Mesothelial cell of epicardium (in vitro differentiated cells): ENCODE measurements at regions not wholly inside any gene's neighbourhood (a gene's known extent, or its start where the extent isn't known, plus 50 kb on each side); places are given as distances from the start of the nearest gene placed in this dataset.

ENCODE experiments used
- DNase-seq, 2 experiments: peaks; one replicate each; pipeline ENCODE4 v3.0.0; 2021; ENCODE audit warnings: low spot score in 2 of 2; ENCODE audit not compliant: unreplicated experiment in 2 of 2
- H3K27ac Mint-ChIP-seq: 2 replicates; pipeline ENCODE4 v1.8.0; 2021; ENCODE audit warnings: mixed read lengths
- H3K27me3 Mint-ChIP-seq: 2 replicates; pipeline ENCODE4 v1.8.0; 2021; ENCODE audit warnings: low read depth, mixed read lengths
- H3K36me3 Mint-ChIP-seq: 2 replicates; pipeline ENCODE4 v1.8.0; 2021; ENCODE audit warnings: mixed read lengths
- H3K4me1 Mint-ChIP-seq: 2 replicates; pipeline ENCODE4 v1.8.0; 2021; ENCODE audit warnings: mixed read lengths
- H3K4me3 Mint-ChIP-seq: 2 replicates; pipeline ENCODE4 v1.8.0; 2021; ENCODE audit warnings: mild to moderate bottlenecking, moderate library complexity, mixed read lengths
- H3K9me3 Mint-ChIP-seq: 2 replicates; pipeline ENCODE4 v1.8.0; 2021; ENCODE audit warnings: mixed read lengths
- TF ChIP-seq, protein P1 (sequence below): fragments of 200-600 bp; sonication (generic); IDR thresholded peaks from one replicate; pipeline ENCODE4 v1.5.0; 2021; ENCODE audit warnings: antibody characterized with exemption; ENCODE audit not compliant: unreplicated experiment

GRCh38 chr5:34484216-34484920 is 171.8 kb upstream of the RAI14 start:
- TF ChIP-seq, protein P1, sequence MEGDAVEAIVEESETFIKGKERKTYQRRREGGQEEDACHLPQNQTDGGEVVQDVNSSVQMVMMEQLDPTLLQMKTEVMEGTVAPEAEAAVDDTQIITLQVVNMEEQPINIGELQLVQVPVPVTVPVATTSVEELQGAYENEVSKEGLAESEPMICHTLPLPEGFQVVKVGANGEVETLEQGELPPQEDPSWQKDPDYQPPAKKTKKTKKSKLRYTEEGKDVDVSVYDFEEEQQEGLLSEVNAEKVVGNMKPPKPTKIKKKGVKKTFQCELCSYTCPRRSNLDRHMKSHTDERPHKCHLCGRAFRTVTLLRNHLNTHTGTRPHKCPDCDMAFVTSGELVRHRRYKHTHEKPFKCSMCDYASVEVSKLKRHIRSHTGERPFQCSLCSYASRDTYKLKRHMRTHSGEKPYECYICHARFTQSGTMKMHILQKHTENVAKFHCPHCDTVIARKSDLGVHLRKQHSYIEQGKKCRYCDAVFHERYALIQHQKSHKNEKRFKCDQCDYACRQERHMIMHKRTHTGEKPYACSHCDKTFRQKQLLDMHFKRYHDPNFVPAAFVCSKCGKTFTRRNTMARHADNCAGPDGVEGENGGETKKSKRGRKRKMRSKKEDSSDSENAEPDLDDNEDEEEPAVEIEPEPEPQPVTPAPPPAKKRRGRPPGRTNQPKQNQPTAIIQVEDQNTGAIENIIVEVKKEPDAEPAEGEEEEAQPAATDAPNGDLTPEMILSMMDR = no peak
- H3K4me1 Mint-ChIP-seq = peaks cover 28% of the 10 kb centered on the region
- H3K27me3 Mint-ChIP-seq = no peaks in the 10 kb centered on the region
- H3K36me3 Mint-ChIP-seq = peaks cover 2% of the 10 kb centered on the region
- DNase-seq = no peak
- H3K4me3 Mint-ChIP-seq = no peak overlapping the region
- H3K9me3 Mint-ChIP-seq = peaks cover 13% of the 10 kb centered on the region
- no peak overlapping the region for H3K27ac Mint-ChIP-seq

DNA sequence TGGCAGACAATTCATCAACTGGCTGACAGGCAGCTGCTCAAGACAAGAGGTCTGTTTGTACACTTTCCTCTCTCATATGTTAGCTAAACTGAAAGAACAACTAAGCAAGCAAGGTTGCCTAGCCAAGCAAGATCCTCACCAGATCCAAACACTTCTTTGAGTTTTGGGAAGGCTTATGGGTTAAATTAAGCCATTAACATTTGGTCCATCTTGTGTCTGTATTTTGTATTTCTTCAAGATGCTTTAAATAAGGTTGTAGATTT is 170.4 kb upstream of the RAI14 start:
- Mint-ChIP-seq H3K4me1 (peaks cover 35% of the 10 kb centered on the region), H3K36me3 (peaks cover 2% of the 10 kb centered on the region), H3K9me3 (peaks cover 13% of the 10 kb centered on the region), H3K27ac (no peak overlapping the region), H3K27me3 (no peaks in the 10 kb centered on the region), H3K4me3 (no peak overlapping the region)
- TF ChIP-seq, protein P1 = no peak
- no peak for DNase-seq

DNA sequence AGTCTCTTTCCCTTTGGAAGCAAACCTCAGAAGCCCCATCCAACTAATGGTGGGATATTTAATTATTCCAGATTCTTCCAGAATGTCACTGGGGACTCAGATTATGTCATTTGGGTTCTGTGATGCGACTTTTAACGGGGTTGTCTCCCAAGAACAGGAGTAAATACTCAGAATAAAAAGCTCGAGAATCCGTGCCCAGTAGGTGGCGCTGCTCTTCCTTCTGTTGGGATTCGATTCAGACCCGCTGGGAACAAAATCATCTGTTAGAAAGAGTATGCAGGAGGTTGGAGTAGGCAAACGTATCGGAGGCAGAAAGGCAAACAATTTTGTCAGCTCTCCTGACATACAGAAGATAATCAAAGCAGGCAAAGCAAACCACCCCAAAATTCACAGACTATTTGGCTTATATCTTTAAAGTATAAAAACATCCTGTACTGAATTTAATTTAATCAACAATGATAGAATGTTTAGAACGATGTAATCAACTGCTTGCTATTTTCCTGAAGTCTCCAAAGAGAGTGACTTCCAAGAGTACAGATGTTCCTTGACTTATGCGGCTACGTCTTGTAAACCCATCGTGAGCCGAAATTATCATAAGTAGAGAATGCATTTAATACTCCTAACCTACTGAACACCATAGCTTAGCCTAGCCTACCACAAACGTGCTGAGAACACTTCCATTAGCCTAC is 169.8 kb upstream of the RAI14 start:
- TF ChIP-seq, protein P1 = peak; percentile 91
- Mint-ChIP-seq H3K27me3 (no peaks in the 10 kb centered on the region), H3K36me3 (peaks cover 2% of the 10 kb centered on the region), H3K4me1 (peaks cover 41% of the 10 kb centered on the region), H3K9me3 (peaks cover 7% of the 10 kb centered on the region), H3K4me3 (no peak overlapping the region), H3K27ac (peak overlapping the region; percentile 39)
- peak; percentile 61 to 85 for DNase-seq

DNA sequence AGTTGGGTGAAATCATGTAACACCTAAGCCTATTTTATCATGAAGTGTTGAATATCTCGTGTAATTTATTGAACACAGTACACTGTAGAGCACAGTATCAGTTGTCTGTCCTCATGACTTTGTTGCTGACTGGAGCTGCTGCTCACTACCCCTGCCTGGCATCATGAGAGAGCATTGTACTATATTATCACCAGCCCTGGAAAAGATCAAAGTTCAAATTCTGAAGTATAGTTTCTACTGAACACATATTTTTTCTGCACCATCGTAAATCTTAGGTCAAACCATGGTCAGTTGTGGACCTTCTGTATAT is 169.3 kb upstream of the RAI14 start:
- H3K27ac Mint-ChIP-seq = no peak overlapping the region
- TF ChIP-seq, protein P1 = no peak
- H3K4me3 Mint-ChIP-seq = no peak overlapping the region
- peaks cover 46% of the 10 kb centered on the region for H3K4me1 Mint-ChIP-seq
- H3K9me3 Mint-ChIP-seq = peaks cover 2% of the 10 kb centered on the region
- no peak for DNase-seq
- no peaks in the 10 kb centered on the region for H3K36me3 Mint-ChIP-seq
- no peaks in the 10 kb centered on the region for H3K27me3 Mint-ChIP-seq

- H3K4me3 Mint-ChIP-seq = no peak overlapping the region
- H3K27ac Mint-ChIP-seq = peak overlapping the region; percentile 19
- H3K4me1 Mint-ChIP-seq = peaks cover 47% of the 10 kb centered on the region
- TF ChIP-seq, protein P1 = no peak
- H3K36me3 Mint-ChIP-seq = no peaks in the 10 kb centered on the region
- H3K9me3 Mint-ChIP-seq = no peaks in the 10 kb centered on the region
- H3K27me3 Mint-ChIP-seq = no peaks in the 10 kb centered on the region
- DNase-seq = no peak
These were observed 168.8 kb upstream of the RAI14 start for GRCh38 chr5:34487159-34487879.
